Lower leg skin (tissue), 3 donors: ENCODE measurements at regions not wholly inside any gene's neighbourhood (a gene's known extent, or its start where the extent isn't known, plus 50 kb on each side); places are given as distances from the start of the nearest gene placed in this dataset.

Experiments
- POLR2A ChIP-seq, 2 donors: fragments of 450-650 bp; IDR thresholded peaks; one replicate each; pipeline ENCODE4 v1.6.1; 2016 to 2017; ENCODE audit warnings: antibody characterized with exemption in 2 of 2, mild to moderate bottlenecking in 1 of 2, moderate library complexity in 1 of 2
- TF ChIP-seq, protein P1 (sequence below), 3 donors: fragments of 450-650 bp; IDR thresholded peaks; one replicate each; pipeline ENCODE4 v1.5.1; 2016; ENCODE audit warnings: antibody characterized with exemption in 3 of 3, mild to moderate bottlenecking in 3 of 3, moderate library complexity in 2 of 3

- TF ChIP-seq POLR2A (IDR thresholded peaks at IDR 0.05) = no peak
- TF ChIP-seq, protein P1, sequence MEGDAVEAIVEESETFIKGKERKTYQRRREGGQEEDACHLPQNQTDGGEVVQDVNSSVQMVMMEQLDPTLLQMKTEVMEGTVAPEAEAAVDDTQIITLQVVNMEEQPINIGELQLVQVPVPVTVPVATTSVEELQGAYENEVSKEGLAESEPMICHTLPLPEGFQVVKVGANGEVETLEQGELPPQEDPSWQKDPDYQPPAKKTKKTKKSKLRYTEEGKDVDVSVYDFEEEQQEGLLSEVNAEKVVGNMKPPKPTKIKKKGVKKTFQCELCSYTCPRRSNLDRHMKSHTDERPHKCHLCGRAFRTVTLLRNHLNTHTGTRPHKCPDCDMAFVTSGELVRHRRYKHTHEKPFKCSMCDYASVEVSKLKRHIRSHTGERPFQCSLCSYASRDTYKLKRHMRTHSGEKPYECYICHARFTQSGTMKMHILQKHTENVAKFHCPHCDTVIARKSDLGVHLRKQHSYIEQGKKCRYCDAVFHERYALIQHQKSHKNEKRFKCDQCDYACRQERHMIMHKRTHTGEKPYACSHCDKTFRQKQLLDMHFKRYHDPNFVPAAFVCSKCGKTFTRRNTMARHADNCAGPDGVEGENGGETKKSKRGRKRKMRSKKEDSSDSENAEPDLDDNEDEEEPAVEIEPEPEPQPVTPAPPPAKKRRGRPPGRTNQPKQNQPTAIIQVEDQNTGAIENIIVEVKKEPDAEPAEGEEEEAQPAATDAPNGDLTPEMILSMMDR (IDR thresholded peaks at IDR 0.05) = no peak
These were observed 170.0 kb upstream of the RMST start for GRCh38 chr12:97292588-97292987.
